DND-41 (cell line): ENCODE measurements at regions not wholly inside any gene's neighbourhood (a gene's known extent, or its start where the extent isn't known, plus 50 kb on each side); places are given as distances from the start of the nearest gene placed in this dataset.

Source experiments
- ATAC-seq: fragments of 200-7000 bp; cut with Tn5 transposase; 3 replicates; pipeline ENCODE4 v1.9.1; 2021; ENCODE audit warnings: low read depth; ENCODE audit not compliant: insufficient read depth
- DNase-seq: peaks from one replicate; pipeline ENCODE4 v3.0.0-alpha.2; 2020
- H2AFZ ChIP-seq: 2 replicates; pipeline ENCODE4 v1.6.0; 2012; ENCODE audit warnings: low read depth, low read length
- H3K27ac ChIP-seq: 2 replicates; pipeline ENCODE4 v1.5.1; 2012; ENCODE audit warnings: low read length, inconsistent platforms
- H3K27me3 ChIP-seq: fragments of 200-600 bp; sonication (generic); 2 replicates; pipeline ENCODE4 v1.6.0; 2012; ENCODE audit warnings: low read length, mild to moderate bottlenecking, inconsistent platforms; ENCODE audit not compliant: insufficient read depth, poor library complexity
- H3K36me3 ChIP-seq: 2 replicates; pipeline ENCODE4 v1.5.1; 2012; ENCODE audit warnings: low read length, inconsistent platforms; ENCODE audit not compliant: insufficient read depth
- H3K4me1 ChIP-seq: 2 replicates; pipeline ENCODE4 v1.5.1; 2012; ENCODE audit warnings: mild to moderate bottlenecking, low read length; ENCODE audit not compliant: insufficient read depth
- H3K4me2 ChIP-seq: 2 replicates; pipeline ENCODE4 v1.6.0; 2012; ENCODE audit warnings: mild to moderate bottlenecking, moderate library complexity, low read length, inconsistent platforms; ENCODE audit not compliant: insufficient read depth
- H3K4me3 ChIP-seq, 2 experiments: fragments of 200-600 bp in 1 of 2; shearing (Covaris generic) in 1 of 2; 2 replicates each; pipeline ENCODE4 v1.5.1; 2012 to 2016; ENCODE audit warnings: inconsistent platforms in 2 of 2, low read length in 2 of 2, mild to moderate bottlenecking in 2 of 2, low read depth in 1 of 2, moderate library complexity in 1 of 2
- H3K79me2 ChIP-seq: 2 replicates; pipeline ENCODE4 v1.6.0; 2012; ENCODE audit warnings: low read length, inconsistent platforms; ENCODE audit not compliant: insufficient read depth
- H3K9ac ChIP-seq: 2 replicates; pipeline ENCODE4 v1.6.0; 2012; ENCODE audit warnings: low read depth, mild to moderate bottlenecking, inconsistent platforms, low read length, moderate library complexity
- H3K9me3 ChIP-seq: 2 replicates; pipeline ENCODE4 v1.5.1; 2012; ENCODE audit warnings: low read length, moderate library complexity, mild to moderate bottlenecking, inconsistent platforms; ENCODE audit not compliant: insufficient read depth, severe bottlenecking
- H4K20me1 ChIP-seq: 2 replicates; pipeline ENCODE4 v1.6.0; 2012; ENCODE audit warnings: low read length; ENCODE audit not compliant: insufficient read depth
- CTCF ChIP-seq: IDR thresholded peaks from 2 replicates; pipeline ENCODE4 v1.5.1; 2012; ENCODE audit warnings: borderline replicate concordance, low read length, moderate library complexity, mild to moderate bottlenecking; ENCODE audit not compliant: poor library complexity, severe bottlenecking; ENCODE audit errors: extremely low read depth
- EZH2 ChIP-seq: IDR thresholded peaks from 3 replicates; pipeline ENCODE4 v1.6.1; 2012; ENCODE audit warnings: borderline replicate concordance, low read depth, mild to moderate bottlenecking, moderate library complexity, low read length, inconsistent platforms; ENCODE audit not compliant: severe bottlenecking

GRCh38 chr12:30825341-30825740 is 70.6 kb upstream of the CAPRIN2 start:
- Histone ChIP-seq H2AFZ (no peak overlapping the region), H3K4me1 (no peaks in the 10 kb centered on the region), H3K9me3 (no peaks in the 10 kb centered on the region), H3K36me3 (no peaks in the 10 kb centered on the region), H3K4me3 (no peak overlapping the region), H3K4me2 (no peak overlapping the region), H3K9ac (no peak overlapping the region), H3K27me3 (peaks cover 10% of the 10 kb centered on the region), H3K79me2 (no peaks in the 10 kb centered on the region), H4K20me1 (no peaks in the 10 kb centered on the region; the same call in 1 of the 2 replicates), H3K27ac (no peak overlapping the region)
- ATAC-seq, result no peak
- DNase-seq, result no peak
- TF ChIP-seq EZH2 (no peak), CTCF (no peak)

DNA sequence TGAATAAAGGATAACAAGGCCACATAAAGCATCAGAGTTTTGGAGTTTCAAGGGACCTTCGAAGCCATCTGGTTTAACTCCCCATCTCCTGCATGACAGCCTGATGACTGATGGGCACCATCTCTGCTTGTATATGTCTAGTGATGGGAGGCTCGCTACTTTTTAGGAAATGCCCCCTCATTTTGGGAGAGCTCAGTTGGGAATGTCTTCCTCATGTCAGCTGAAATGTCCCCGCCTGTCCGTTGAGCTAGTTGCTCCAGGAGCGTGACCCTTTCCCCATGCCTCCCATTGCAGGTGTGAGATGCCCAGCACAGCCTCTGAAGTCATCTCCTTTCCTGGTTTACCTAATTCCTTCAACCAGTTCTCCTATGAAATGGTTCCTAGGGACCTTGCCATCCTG is 69.6 kb upstream of the CAPRIN2 start:
- no peak overlapping the region for H2AFZ ChIP-seq
- H3K27ac ChIP-seq, result no peak overlapping the region
- H3K4me2 ChIP-seq, result no peak overlapping the region
- H3K4me1 ChIP-seq, result no peaks in the 10 kb centered on the region
- ATAC-seq (no peak), DNase-seq (no peak)
- no peaks in the 10 kb centered on the region for H3K36me3 ChIP-seq
- no peak overlapping the region for H3K4me3 ChIP-seq
- no peaks in the 10 kb centered on the region for H3K79me2 ChIP-seq
- TF ChIP-seq EZH2 (no peak), CTCF (no peak)
- no peaks in the 10 kb centered on the region; the same call in 1 of the 2 replicates for H4K20me1 ChIP-seq
- no peak overlapping the region for H3K9ac ChIP-seq
- H3K27me3 ChIP-seq, result peaks cover 10% of the 10 kb centered on the region
- H3K9me3 ChIP-seq, result no peaks in the 10 kb centered on the region

DNA sequence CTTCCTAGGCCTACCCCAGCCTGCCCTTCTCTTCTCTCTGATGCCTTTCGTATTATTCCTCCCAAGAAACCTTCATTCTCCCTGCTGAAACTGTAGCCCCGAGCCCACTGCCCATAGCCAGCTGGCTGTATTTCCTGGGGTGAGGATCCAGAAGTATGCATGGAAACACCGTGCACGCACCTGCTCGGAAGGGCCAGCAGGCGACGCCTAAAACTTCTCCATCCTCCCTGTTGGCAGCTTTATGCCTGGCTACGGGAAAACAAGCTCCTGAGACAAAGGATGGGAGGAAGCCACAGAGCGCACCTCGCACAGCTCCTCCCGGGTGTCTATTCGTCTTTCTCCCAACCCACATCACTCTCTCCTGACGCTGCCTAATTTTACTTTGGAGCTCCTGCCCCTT is 69.0 kb upstream of the CAPRIN2 start:
- DNase-seq (no peak), ATAC-seq (no peak)

More for the DNA sequence above, 69.0 kb upstream of the CAPRIN2 start:
- H3K4me2 ChIP-seq, result no peak overlapping the region
- H3K4me1 ChIP-seq, result no peaks in the 10 kb centered on the region
- TF ChIP-seq EZH2 (no peak), CTCF (no peak)
- no peak overlapping the region for H3K4me3 ChIP-seq
- no peak overlapping the region for H3K9ac ChIP-seq
- H3K36me3 ChIP-seq, result no peaks in the 10 kb centered on the region
- H3K27ac ChIP-seq, result no peak overlapping the region
- no peaks in the 10 kb centered on the region for H3K9me3 ChIP-seq
- no peaks in the 10 kb centered on the region for H3K79me2 ChIP-seq
- H2AFZ ChIP-seq, result no peak overlapping the region
- no peaks in the 10 kb centered on the region; the same call in 1 of the 2 replicates for H4K20me1 ChIP-seq
- peaks cover 13% of the 10 kb centered on the region for H3K27me3 ChIP-seq
